ENCODE measurements at regions not wholly inside any gene's neighbourhood (a gene's known extent, or its start where the extent isn't known, plus 50 kb on each side); places are given as distances from the start of the nearest gene placed in this dataset.
"Not testable (repeated sequence)": the region's sequence is repeated elsewhere in the genome, so short reads cannot be mapped to it uniquely, and the experiment has no call there.

DNA sequence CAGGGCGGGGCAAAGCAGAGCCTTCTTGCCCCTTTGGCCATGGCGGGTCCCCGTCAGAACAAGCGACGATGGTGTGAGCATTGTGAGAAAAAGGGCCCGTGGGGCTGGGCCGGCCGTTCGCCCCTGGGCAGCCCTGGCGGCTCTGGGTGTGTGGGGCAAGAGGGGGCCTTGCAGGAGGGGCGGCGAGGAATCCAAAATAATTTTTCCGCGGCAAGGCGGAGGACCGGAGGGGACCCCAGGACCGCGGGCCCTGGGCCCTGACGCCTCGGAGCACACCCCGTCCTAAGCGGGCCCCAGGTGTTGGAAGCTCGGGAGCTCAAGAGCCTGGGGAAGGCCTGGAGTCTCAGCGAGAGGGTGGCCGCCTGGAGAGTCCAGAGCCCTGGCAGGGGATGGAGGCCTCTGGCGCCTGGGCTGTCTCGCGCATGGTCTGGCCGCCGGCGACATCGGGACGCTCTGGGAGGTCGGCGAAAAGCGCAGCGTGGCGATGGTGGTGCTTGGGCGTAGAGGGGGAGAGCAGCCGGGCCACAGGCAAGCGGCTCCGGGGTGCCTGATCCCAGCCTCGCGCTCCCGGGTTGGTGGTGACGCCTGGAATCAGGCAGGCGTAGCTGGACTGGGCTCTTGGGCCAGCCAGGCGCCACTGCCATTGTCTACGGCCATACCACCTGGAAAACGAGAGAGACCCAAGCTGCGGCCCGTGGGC is 1469.9 kb downstream of the FOXD4L5 start:
- TF ChIP-seq, protein P1, sequence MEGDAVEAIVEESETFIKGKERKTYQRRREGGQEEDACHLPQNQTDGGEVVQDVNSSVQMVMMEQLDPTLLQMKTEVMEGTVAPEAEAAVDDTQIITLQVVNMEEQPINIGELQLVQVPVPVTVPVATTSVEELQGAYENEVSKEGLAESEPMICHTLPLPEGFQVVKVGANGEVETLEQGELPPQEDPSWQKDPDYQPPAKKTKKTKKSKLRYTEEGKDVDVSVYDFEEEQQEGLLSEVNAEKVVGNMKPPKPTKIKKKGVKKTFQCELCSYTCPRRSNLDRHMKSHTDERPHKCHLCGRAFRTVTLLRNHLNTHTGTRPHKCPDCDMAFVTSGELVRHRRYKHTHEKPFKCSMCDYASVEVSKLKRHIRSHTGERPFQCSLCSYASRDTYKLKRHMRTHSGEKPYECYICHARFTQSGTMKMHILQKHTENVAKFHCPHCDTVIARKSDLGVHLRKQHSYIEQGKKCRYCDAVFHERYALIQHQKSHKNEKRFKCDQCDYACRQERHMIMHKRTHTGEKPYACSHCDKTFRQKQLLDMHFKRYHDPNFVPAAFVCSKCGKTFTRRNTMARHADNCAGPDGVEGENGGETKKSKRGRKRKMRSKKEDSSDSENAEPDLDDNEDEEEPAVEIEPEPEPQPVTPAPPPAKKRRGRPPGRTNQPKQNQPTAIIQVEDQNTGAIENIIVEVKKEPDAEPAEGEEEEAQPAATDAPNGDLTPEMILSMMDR (IDR thresholded peaks at IDR 0.05), result not testable (repeated sequence)
- TF ChIP-seq POLR2AphosphoS5 (IDR thresholded peaks at IDR 0.05), result not testable (repeated sequence)

Measured in stomach (tissue), 4 donors.